Uterus (tissue), 2 donors: ENCODE measurements at regions not wholly inside any gene's neighbourhood (a gene's known extent, or its start where the extent isn't known, plus 50 kb on each side); places are given as distances from the start of the nearest gene placed in this dataset.

Source experiments
- POLR2A ChIP-seq, 2 donors: fragments of 450-650 bp; IDR thresholded peaks; one replicate each; pipeline ENCODE4 v1.6.1; 2016; ENCODE audit warnings: antibody characterized with exemption in 2 of 2, mild to moderate bottlenecking in 1 of 2, moderate library complexity in 1 of 2
- TF ChIP-seq, protein P1 (sequence below), 4 experiments: fragments of 200-600 bp in 2 of 4; fragments of 450-650 bp in 2 of 4; sonication (generic) in 2 of 4; IDR thresholded peaks; one replicate each; pipeline ENCODE4 v1.5.1; 2016 to 2019; ENCODE audit warnings: antibody characterized with exemption in 4 of 4, mild to moderate bottlenecking in 2 of 4, moderate library complexity in 1 of 4

DNA sequence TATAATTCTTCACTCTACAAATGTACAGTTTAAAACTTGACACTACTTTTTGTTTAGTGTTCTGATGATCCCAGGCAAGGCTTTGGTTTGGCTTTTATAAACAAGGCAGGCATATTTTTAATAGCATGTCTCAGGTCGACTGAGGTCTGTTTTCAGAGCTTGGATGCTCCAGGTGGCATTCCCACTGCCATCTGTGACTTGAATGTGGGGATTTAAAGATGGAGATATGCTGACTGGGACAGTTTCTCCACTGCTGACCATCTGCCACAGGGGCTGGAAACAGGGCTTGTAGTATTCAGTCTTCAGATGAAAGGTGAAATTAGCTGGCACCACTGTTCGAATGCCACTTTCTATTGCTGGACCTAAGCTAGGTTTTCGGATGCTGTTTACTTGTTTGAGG, 1266.2 kb upstream of the CDH18 start:
- TF ChIP-seq, protein P1, sequence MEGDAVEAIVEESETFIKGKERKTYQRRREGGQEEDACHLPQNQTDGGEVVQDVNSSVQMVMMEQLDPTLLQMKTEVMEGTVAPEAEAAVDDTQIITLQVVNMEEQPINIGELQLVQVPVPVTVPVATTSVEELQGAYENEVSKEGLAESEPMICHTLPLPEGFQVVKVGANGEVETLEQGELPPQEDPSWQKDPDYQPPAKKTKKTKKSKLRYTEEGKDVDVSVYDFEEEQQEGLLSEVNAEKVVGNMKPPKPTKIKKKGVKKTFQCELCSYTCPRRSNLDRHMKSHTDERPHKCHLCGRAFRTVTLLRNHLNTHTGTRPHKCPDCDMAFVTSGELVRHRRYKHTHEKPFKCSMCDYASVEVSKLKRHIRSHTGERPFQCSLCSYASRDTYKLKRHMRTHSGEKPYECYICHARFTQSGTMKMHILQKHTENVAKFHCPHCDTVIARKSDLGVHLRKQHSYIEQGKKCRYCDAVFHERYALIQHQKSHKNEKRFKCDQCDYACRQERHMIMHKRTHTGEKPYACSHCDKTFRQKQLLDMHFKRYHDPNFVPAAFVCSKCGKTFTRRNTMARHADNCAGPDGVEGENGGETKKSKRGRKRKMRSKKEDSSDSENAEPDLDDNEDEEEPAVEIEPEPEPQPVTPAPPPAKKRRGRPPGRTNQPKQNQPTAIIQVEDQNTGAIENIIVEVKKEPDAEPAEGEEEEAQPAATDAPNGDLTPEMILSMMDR (IDR thresholded peaks at IDR 0.05) = no peak
- TF ChIP-seq POLR2A (IDR thresholded peaks at IDR 0.05) = no peak
